GM19455 (cell line): ENCODE measurements at regions not wholly inside any gene's neighbourhood (a gene's known extent, or its start where the extent isn't known, plus 50 kb on each side); places are given as distances from the start of the nearest gene placed in this dataset.

Experiments used
- ATAC-seq: cut with Tn5 transposase; IDR thresholded peaks from one replicate; pipeline ENCODE4 v1.9.1; 2021; ENCODE audit not compliant: unreplicated experiment

- ATAC-seq = no peak
Measured at GRCh38 chr22:48319321-48320047, 1508.2 kb downstream of the BRD1 start.

- no peak for ATAC-seq
Measured at GRCh38 chr22:48318575-48319320, 1508.9 kb downstream of the BRD1 start.

- no peak for ATAC-seq
Measured at GRCh38 chr22:48318173-48318572, 1509.5 kb downstream of the BRD1 start.

- no peak for ATAC-seq
Measured at GRCh38 chr22:48316257-48317250, 1511.1 kb downstream of the BRD1 start.

GRCh38 chr22:48315439-48316256 lies 1512.0 kb downstream of the BRD1 start:
- no peak for ATAC-seq

GRCh38 chr22:48314073-48314472 lies 1513.6 kb downstream of the BRD1 start:
- ATAC-seq = no peak

- ATAC-seq = no peak
Measured at GRCh38 chr22:48313175-48313830, 1514.4 kb downstream of the BRD1 start.

GRCh38 chr22:48310740-48311139 lies 1516.9 kb downstream of the BRD1 start:
- ATAC-seq = no peak

- ATAC-seq = no peak
Measured at GRCh38 chr22:48310289-48310688, 1517.4 kb downstream of the BRD1 start.

GRCh38 chr22:48309836-48310235 lies 1517.8 kb downstream of the BRD1 start:
- ATAC-seq = no peak

GRCh38 chr22:48309115-48309705 lies 1518.5 kb downstream of the BRD1 start:
- ATAC-seq = no peak

GRCh38 chr22:48307931-48308330 lies 1519.7 kb downstream of the BRD1 start:
- ATAC-seq = no peak

GRCh38 chr22:48306785-48307510 lies 1520.7 kb downstream of the BRD1 start:
- no peak for ATAC-seq

- no peak for ATAC-seq
Measured at GRCh38 chr22:48306284-48306683, 1521.4 kb downstream of the BRD1 start.

GRCh38 chr22:48305726-48306235 lies 1521.9 kb downstream of the BRD1 start:
- no peak for ATAC-seq

GRCh38 chr22:48303369-48303725 lies 1524.3 kb downstream of the BRD1 start:
- no peak for ATAC-seq

- no peak for ATAC-seq
Measured at GRCh38 chr22:48302657-48303368, 1524.9 kb downstream of the BRD1 start.

- no peak for ATAC-seq
Measured at GRCh38 chr22:48301908-48302307, 1525.8 kb downstream of the BRD1 start.
